ENCODE measurements at regions not wholly inside any gene's neighbourhood (a gene's known extent, or its start where the extent isn't known, plus 50 kb on each side); places are given as distances from the start of the nearest gene placed in this dataset.

- no peak for DNase-seq (ENCODE audit: low read depth)
- H3K4me3 ChIP-seq (ENCODE audit: low read depth, low read length): no peak overlapping the region
- no peak for TF ChIP-seq CTCF (IDR thresholded peaks at IDR 0.05; ENCODE audit: insufficient read depth, low read length)
These were observed 650.7 kb upstream of the HS6ST1 start for GRCh38 chr2:128969374-128969773.

- no peak for DNase-seq (ENCODE audit: low read depth)
- no peak for TF ChIP-seq CTCF (IDR thresholded peaks at IDR 0.05; ENCODE audit: insufficient read depth, low read length)
- H3K4me3 ChIP-seq (ENCODE audit: low read depth, low read length): no peak overlapping the region
These were observed 651.9 kb upstream of the HS6ST1 start for GRCh38 chr2:128970332-128971116.

GRCh38 chr2:128973566-128973965, 654.9 kb upstream of the HS6ST1 start:
- no peak for TF ChIP-seq CTCF (IDR thresholded peaks at IDR 0.05; ENCODE audit: insufficient read depth, low read length)
- no peak for DNase-seq (ENCODE audit: low read depth)
- no peak overlapping the region for H3K4me3 ChIP-seq (ENCODE audit: low read depth, low read length)

GRCh38 chr2:128978212-128978611, 659.5 kb upstream of the HS6ST1 start:
- no peak for TF ChIP-seq CTCF (IDR thresholded peaks at IDR 0.05; ENCODE audit: insufficient read depth, low read length)

GRCh38 chr2:128979182-128979581, 660.5 kb upstream of the HS6ST1 start:
- no peak for TF ChIP-seq CTCF (IDR thresholded peaks at IDR 0.05; ENCODE audit: insufficient read depth, low read length)
- no peak for DNase-seq (ENCODE audit: low read depth)
- no peak overlapping the region for H3K4me3 ChIP-seq (ENCODE audit: low read depth, low read length)

More at GRCh38 chr2:128978212-128978611, 659.5 kb upstream of the HS6ST1 start:
- DNase-seq (ENCODE audit: low read depth): no peak
- H3K4me3 ChIP-seq (ENCODE audit: low read depth, low read length): no peak overlapping the region

GRCh38 chr2:128980475-128980874, 661.8 kb upstream of the HS6ST1 start:
- no peak for TF ChIP-seq CTCF (IDR thresholded peaks at IDR 0.05; ENCODE audit: insufficient read depth, low read length)
- no peak for DNase-seq (ENCODE audit: low read depth)
- no peak overlapping the region for H3K4me3 ChIP-seq (ENCODE audit: low read depth, low read length)

- no peak overlapping the region for H3K4me3 ChIP-seq (ENCODE audit: low read depth, low read length)
- DNase-seq (ENCODE audit: low read depth): no peak
- TF ChIP-seq CTCF (IDR thresholded peaks at IDR 0.05; ENCODE audit: insufficient read depth, low read length): no peak
These were observed 662.7 kb upstream of the HS6ST1 start for GRCh38 chr2:128981353-128981752.

Measured in fibroblast of the aortic adventitia (primary cell).